K562 (cell line): ENCODE measurements at regions not wholly inside any gene's neighbourhood (a gene's known extent, or its start where the extent isn't known, plus 50 kb on each side); places are given as distances from the start of the nearest gene placed in this dataset.
"Not testable (repeated sequence)": the region's sequence is repeated elsewhere in the genome, so short reads cannot be mapped to it uniquely, and the experiment has no call there.

Source experiments
- ATAC-seq: fragments of 200-7000 bp; cut with Tn5 transposase; 3 replicates; pipeline ENCODE4 v1.9.1; 2020; ENCODE audit warnings: moderate library complexity
- BruUV-seq: library from RNA; stranded (reverse); fragments of 400-500 nt; replicated peaks from 2 replicates; lab custom pipeline; 2021; lab: Mats Ljungman, UMichigan
- CTCF ChIA-PET: fragments of 300-600 bp; formaldehyde crosslinking; extraction: SDS; loops from one replicate; lab custom pipeline; 2021; ENCODE audit warnings: low intra/inter-chr PET ratio; lab: Yijun Ruan, JAX
- POLR2A ChIA-PET: fragments of 300-600, 350-650 bp; sonication (Branson Sonifier 250); formaldehyde crosslinking; extraction: SDS; loops from one replicate; lab custom pipeline; 2021; ENCODE audit warnings: antibody characterized with exemption, inconsistent platforms; lab: Yijun Ruan, JAX
- DNase-seq, 4 experiments: peaks; one replicate each; pipeline versions ENCODE4 v3.0.0 to v3.0.0-alpha.2; 2011 to 2018; ENCODE audit warnings: low spot score in 3 of 4, mixed read lengths in 3 of 4; ENCODE audit errors: extremely low read depth in 1 of 4
- FAIRE-seq: peaks from 2 replicates; lab custom pipeline; 2011; peaks lifted over from hg19 to GRCh38; lab: Jason Lieb, UNC
- H2AFZ ChIP-seq: 2 replicates; pipeline ENCODE4 v1.6.0; 2011; ENCODE audit warnings: low read depth, low read length, control low read depth, inconsistent platforms
- H3K27ac ChIP-seq: fragments of 200-600 bp; 3 replicates; pipeline ENCODE4 v1.8.0; 2011; ENCODE audit warnings: low read depth, mild to moderate bottlenecking, control low read depth, inconsistent platforms, low read length, moderate library complexity, mixed read lengths; ENCODE audit errors: extremely low read depth
- H3K27me3 ChIP-seq, 2 experiments: fragments of 300-600 bp in 1 of 2; 2 replicates in 1 of 2; 3 replicates in 1 of 2; pipeline versions ENCODE4 v1.6.0 to v1.8.0; 2011; ENCODE audit warnings: inconsistent platforms in 2 of 2, low read length in 2 of 2, mild to moderate bottlenecking in 1 of 2, mixed read lengths in 1 of 2, moderate library complexity in 1 of 2; ENCODE audit not compliant: control insufficient read depth in 2 of 2, insufficient read depth in 2 of 2
- H3K36me3 ChIP-seq: fragments of 300-600 bp; 3 replicates; pipeline ENCODE4 v1.8.0; 2011; ENCODE audit warnings: mild to moderate bottlenecking, low read length, inconsistent platforms; ENCODE audit not compliant: control insufficient read depth, insufficient read depth
- H3K4me1 ChIP-seq, 2 experiments: fragments of 200-600 bp in 1 of 2; replicated peaks in 1 of 2; 2 replicates in 1 of 2; 3 replicates in 1 of 2; pipeline versions ENCODE4 v1.5.1 to v1.8.0; 2011; ENCODE audit warnings: inconsistent platforms in 2 of 2, low read length in 2 of 2, mild to moderate bottlenecking in 1 of 2, mixed read lengths in 1 of 2, moderate library complexity in 1 of 2; ENCODE audit not compliant: control insufficient read depth in 2 of 2, insufficient read depth in 2 of 2
- H3K4me2 ChIP-seq: 2 replicates; pipeline ENCODE4 v1.6.1; 2011; ENCODE audit warnings: low read length, control low read depth, inconsistent platforms, mixed read lengths; ENCODE audit not compliant: insufficient read depth
- H3K4me3 ChIP-seq: fragments of 200-600 bp; sonication (generic), shearing (Covaris generic); 2 replicates; pipeline ENCODE4 v1.5.1; 2016; ENCODE audit warnings: control low read depth, inconsistent platforms
- H3K79me2 ChIP-seq: fragments of 200-600 bp; 3 replicates; pipeline ENCODE4 v1.8.0; 2011; ENCODE audit warnings: low read length, inconsistent platforms; ENCODE audit not compliant: control insufficient read depth, insufficient read depth
- H3K9ac ChIP-seq, 2 experiments: 2 replicates each; pipeline versions ENCODE4 v1.6.0 to v1.6.1; 2011; ENCODE audit warnings: low read depth in 2 of 2, low read length in 2 of 2, control low read depth in 1 of 2, inconsistent platforms in 1 of 2, mild to moderate bottlenecking in 1 of 2, mixed read lengths in 1 of 2; ENCODE audit not compliant: insufficient read depth in 1 of 2
- H3K9me1 ChIP-seq: one replicate; pipeline ENCODE4 v1.6.0; 2011; ENCODE audit warnings: inconsistent platforms, mild to moderate bottlenecking, low read length, moderate library complexity; ENCODE audit not compliant: control insufficient read depth, insufficient read depth
- H3K9me3 ChIP-seq: replicated peaks from 2 replicates; pipeline ENCODE4 v1.5.1; 2011; ENCODE audit warnings: low read depth, low read length, inconsistent platforms; ENCODE audit not compliant: control insufficient read depth, insufficient read depth
- H4K20me1 ChIP-seq: replicated peaks from 2 replicates; pipeline ENCODE4 v1.6.1; 2011; ENCODE audit warnings: low read length, inconsistent platforms, mixed read lengths; ENCODE audit not compliant: control insufficient read depth, insufficient read depth
- CXXC5 ChIP-seq: fragments of 250-450 bp; sonication (Bioruptor Pico); IDR thresholded peaks from 2 replicates; pipeline ENCODE4 v1.8.0; 2022; ENCODE audit warnings: inconsistent platforms, mild to moderate bottlenecking, moderate library complexity
- DNMT1 ChIP-seq: fragments of 450-650 bp; IDR thresholded peaks from 2 replicates; pipeline ENCODE4 v1.6.1; 2016; ENCODE audit warnings: antibody characterized with exemption, mild to moderate bottlenecking
- EHMT2 ChIP-seq: fragments of 450-650 bp; IDR thresholded peaks from 2 replicates; pipeline ENCODE4 v1.6.1; 2018; ENCODE audit warnings: antibody characterized with exemption
- FOXP1 ChIP-seq: sonication (generic); formaldehyde crosslinking; IDR thresholded peaks from 2 replicates; pipeline ENCODE4 v1.8.0; 2022; ENCODE audit warnings: mild to moderate bottlenecking, missing genetic modification reagents
- HCFC1 ChIP-seq: IDR thresholded peaks from 2 replicates; pipeline ENCODE4 v1.6.1; 2012; ENCODE audit warnings: low read depth, low read length, improper control_type of control experiment
- HSF4 ChIP-seq: fragments of 250-450 bp; sonication (Bioruptor Pico); IDR thresholded peaks from 2 replicates; pipeline ENCODE4 v2.1.2; 2022; ENCODE audit warnings: mild to moderate bottlenecking, moderate library complexity, borderline replicate concordance
- JUN ChIP-seq, 2 experiments: sonication (generic) in 1 of 2; formaldehyde crosslinking in 1 of 2; IDR thresholded peaks; 2 replicates each; pipeline versions ENCODE4 v1.6.1 to v1.8.0; 2012 to 2022; ENCODE audit warnings: borderline replicate concordance in 2 of 2, mild to moderate bottlenecking in 2 of 2, improper control_type of control experiment in 1 of 2, low read depth in 1 of 2, low read length in 1 of 2, missing genetic modification reagents in 1 of 2
- NEUROD1 ChIP-seq: fragments of 150-350 bp; IDR thresholded peaks from 2 replicates; pipeline ENCODE4 v1.6.1; 2014; ENCODE audit warnings: borderline replicate concordance, low read length, low read depth; ENCODE audit not compliant: partially characterized antibody
- RBM15 ChIP-seq: fragments of 200-400 bp; formaldehyde crosslinking; IDR thresholded peaks from 2 replicates; pipeline ENCODE4 v1.6.1; 2018; ENCODE audit warnings: mild to moderate bottlenecking, low read length, moderate library complexity; ENCODE audit not compliant: insufficient read depth
- ZBTB8A ChIP-seq: fragments of 450-650 bp; IDR thresholded peaks from 2 replicates; pipeline ENCODE4 v1.6.1; 2018; ENCODE audit warnings: mild to moderate bottlenecking, moderate library complexity; ENCODE audit not compliant: partially characterized antibody
- ZNF239 ChIP-seq: fragments of 250-450 bp; sonication (Bioruptor Pico); IDR thresholded peaks from 2 replicates; pipeline ENCODE4 v1.4.0; 2020; ENCODE audit warnings: mild to moderate bottlenecking
- WGBS: fragments of 100-300 bp; shearing (Covaris generic); methylation state at CpG from one replicate; pipeline ENCODE4 v1.1.6; 2016; ENCODE audit warnings: low coverage, mixed read lengths; ENCODE audit not compliant: insufficient coverage; ENCODE audit errors: missing lambda C conversion rate; 5-methylcytosine and 5-hydroxymethylcytosine counted together
- in situ Hi-C: fragments of 300-500 bp; cut with MboI; formaldehyde crosslinking; loops from 4 replicates; pipeline ENCODE4 v1.15.0; 2018; ENCODE audit warnings: inconsistent platforms, mixed read lengths
- intact Hi-C: fragments of 100-400 bp; cut with micrococcal nuclease; formaldehyde crosslinking; loops from 2 replicates; pipeline ENCODE4 v1.14.2; 2022
- TF ChIP-seq, protein P1 (sequence below): IDR thresholded peaks from 2 replicates; pipeline ENCODE4 v1.6.1; 2012; ENCODE audit warnings: low read depth, low read length, improper control_type of control experiment, borderline replicate concordance
- TF ChIP-seq, protein P2 (sequence below): fragments of 250-450 bp; sonication (Bioruptor Pico); IDR thresholded peaks from 2 replicates; pipeline ENCODE4 v1.8.0; 2022; ENCODE audit warnings: inconsistent platforms, mild to moderate bottlenecking, moderate library complexity, borderline replicate concordance
- TF ChIP-seq, protein P3 (sequence below): sonication (generic); formaldehyde crosslinking; IDR thresholded peaks from 2 replicates; pipeline ENCODE4 v1.9.0; 2022; ENCODE audit warnings: mild to moderate bottlenecking, missing genetic modification reagents

DNA sequence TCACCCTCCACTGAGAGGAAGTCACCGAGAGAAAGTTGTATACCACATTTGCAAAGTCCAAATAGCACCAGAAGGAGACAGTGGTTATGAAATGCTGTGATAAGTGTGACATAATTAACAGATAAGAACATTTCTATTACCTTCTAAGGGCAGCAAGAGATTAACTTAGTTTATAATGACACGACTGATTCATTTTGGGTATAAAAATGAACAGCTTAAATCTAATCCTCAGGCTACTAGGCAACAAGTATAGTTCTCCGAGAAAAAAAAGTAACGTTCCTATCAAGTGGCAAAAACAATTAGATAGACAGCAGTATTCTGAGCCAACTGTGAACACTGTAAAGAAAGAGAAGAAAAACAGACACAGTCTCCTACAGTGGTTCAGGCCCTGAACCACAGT lies 431.2 kb upstream of the GRAMD2B start:
- no TSS peak for BruUV-seq

DNA sequence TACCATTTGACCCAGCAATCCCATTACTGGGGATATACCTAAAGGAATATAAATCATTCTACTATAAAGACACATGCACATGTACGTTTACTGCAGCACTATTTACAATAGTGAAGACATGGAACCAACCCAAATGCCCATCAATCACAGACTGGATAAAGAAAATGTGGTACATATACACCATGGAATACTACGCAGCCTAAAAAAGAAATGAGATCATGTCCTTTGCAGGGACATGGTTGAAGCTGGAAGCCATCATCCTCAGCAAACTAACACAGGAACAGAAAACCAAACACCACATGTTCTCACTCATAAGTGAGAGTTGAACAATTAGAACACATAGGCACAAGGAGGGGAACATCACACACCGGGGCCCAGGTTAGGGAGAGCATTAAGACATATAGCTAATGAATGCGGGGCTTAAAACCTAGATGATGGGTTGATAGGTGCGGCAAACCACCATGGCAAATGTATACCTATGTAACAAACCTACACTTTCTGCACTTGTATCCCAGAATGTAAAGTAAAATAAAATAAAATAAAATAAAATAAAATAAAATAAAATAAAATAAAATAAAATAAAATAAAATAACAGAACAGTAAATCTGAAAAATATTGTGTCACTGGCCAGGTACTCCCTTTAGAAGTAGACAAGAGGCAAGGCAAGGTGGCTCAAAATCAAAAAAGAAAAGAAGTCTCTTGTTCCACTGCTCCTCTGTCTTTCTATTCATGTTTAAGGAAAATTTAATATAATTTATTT lies 423.8 kb upstream of the GRAMD2B start:
- H3K4me2 ChIP-seq, H3K9me3 ChIP-seq, H3K4me1 ChIP-seq, DNase-seq, H3K27me3 ChIP-seq, H4K20me1 ChIP-seq, POLR2A ChIA-PET, CTCF ChIA-PET, H3K9me1 ChIP-seq, H3K36me3 ChIP-seq, H3K4me3 ChIP-seq, H3K79me2 ChIP-seq, in situ Hi-C loops, BruUV-seq, H3K27ac ChIP-seq, H2AFZ ChIP-seq, ATAC-seq, FAIRE-seq, H3K9ac ChIP-seq, intact Hi-C loops: not testable (repeated sequence)
- 3% methylated on average over 5 of the region's 5 CpGs for WGBS

More for the DNA sequence above, 431.2 kb upstream of the GRAMD2B start:
- FAIRE-seq (no peak), DNase-seq (no peak), ATAC-seq (no peak)
- TF ChIP-seq JUN (IDR thresholded peaks at IDR 0.05; ENCODE audit: borderline replicate concordance, low read depth, low read length): no peak
- TF ChIP-seq JUN (CRISPR knock-in tag; IDR thresholded peaks at IDR 0.05; ENCODE audit: borderline replicate concordance): no peak
- TF ChIP-seq ZNF239: no peak
- no peak for TF ChIP-seq RBM15
- TF ChIP-seq, protein P1, sequence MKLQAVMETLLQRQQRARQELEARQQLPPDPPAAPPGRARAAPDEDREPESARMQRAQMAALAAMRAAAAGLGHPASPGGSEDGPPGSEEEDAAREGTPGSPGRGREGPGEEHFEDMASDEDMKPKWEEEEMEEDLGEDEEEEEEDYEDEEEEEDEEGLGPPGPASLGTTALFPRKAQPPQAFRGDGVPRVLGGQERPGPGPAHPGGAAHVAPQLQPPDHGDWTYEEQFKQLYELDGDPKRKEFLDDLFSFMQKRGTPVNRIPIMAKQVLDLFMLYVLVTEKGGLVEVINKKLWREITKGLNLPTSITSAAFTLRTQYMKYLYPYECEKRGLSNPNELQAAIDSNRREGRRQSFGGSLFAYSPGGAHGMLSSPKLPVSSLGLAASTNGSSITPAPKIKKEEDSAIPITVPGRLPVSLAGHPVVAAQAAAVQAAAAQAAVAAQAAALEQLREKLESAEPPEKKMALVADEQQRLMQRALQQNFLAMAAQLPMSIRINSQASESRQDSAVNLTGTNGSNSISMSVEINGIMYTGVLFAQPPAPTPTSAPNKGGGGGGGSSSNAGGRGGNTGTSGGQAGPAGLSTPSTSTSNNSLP: no peak
- TF ChIP-seq FOXP1 (CRISPR knock-in tag): no peak
- TF ChIP-seq, protein P2, sequence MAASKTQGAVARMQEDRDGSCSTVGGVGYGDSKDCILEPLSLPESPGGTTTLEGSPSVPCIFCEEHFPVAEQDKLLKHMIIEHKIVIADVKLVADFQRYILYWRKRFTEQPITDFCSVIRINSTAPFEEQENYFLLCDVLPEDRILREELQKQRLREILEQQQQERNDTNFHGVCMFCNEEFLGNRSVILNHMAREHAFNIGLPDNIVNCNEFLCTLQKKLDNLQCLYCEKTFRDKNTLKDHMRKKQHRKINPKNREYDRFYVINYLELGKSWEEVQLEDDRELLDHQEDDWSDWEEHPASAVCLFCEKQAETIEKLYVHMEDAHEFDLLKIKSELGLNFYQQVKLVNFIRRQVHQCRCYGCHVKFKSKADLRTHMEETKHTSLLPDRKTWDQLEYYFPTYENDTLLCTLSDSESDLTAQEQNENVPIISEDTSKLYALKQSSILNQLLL (CRISPR knock-in tag): no peak
- TF ChIP-seq ZBTB8A: no peak
- TF ChIP-seq, protein P3, sequence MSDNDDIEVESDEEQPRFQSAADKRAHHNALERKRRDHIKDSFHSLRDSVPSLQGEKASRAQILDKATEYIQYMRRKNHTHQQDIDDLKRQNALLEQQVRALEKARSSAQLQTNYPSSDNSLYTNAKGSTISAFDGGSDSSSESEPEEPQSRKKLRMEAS (CRISPR knock-in tag): no peak
- no peak for TF ChIP-seq CXXC5
- no peak for TF ChIP-seq HSF4 (CRISPR knock-in tag)
- TF ChIP-seq HCFC1: no peak
- TF ChIP-seq EHMT2: no peak
- TF ChIP-seq DNMT1: no peak
- no peak for TF ChIP-seq NEUROD1
- Histone ChIP-seq H3K36me3 (no peaks in the 10 kb centered on the region), H4K20me1 (no peaks in the 10 kb centered on the region), H3K9ac (no peak overlapping the region), H3K9me3 (no peaks in the 10 kb centered on the region), H3K27me3 (no peaks in the 10 kb centered on the region), H3K9me1 (no peaks in the 10 kb centered on the region), H2AFZ (no peak overlapping the region), H3K4me1 (no peaks in the 10 kb centered on the region), H3K79me2 (no peaks in the 10 kb centered on the region), H3K4me3 (no peak overlapping the region), H3K4me2 (no peak overlapping the region), H3K27ac (no peak overlapping the region)
- in situ Hi-C loops: no loop called here
- CTCF ChIA-PET: no interaction called here
- POLR2A ChIA-PET: no interaction called here
- intact Hi-C loops: no loop called here
- WGBS: 0% methylated on average over 4 of the region's 4 CpGs
